HepG2 (cell line): ENCODE measurements at regions not wholly inside any gene's neighbourhood (a gene's known extent, or its start where the extent isn't known, plus 50 kb on each side); places are given as distances from the start of the nearest gene placed in this dataset.

Experiments
- ARNT2 ChIP-seq: sonication (generic); formaldehyde crosslinking; IDR thresholded peaks from 2 replicates; pipeline ENCODE4 v1.8.0; 2022; ENCODE audit warnings: mild to moderate bottlenecking, low read depth, missing genetic modification reagents, moderate library complexity
- BCL6 ChIP-seq: IDR thresholded peaks from 2 replicates; pipeline ENCODE4 v1.6.1; 2016; ENCODE audit warnings: missing genetic modification reagents, missing compliant biosample characterization
- DPF2 ChIP-seq: sonication (generic); formaldehyde crosslinking; IDR thresholded peaks from 2 replicates; pipeline ENCODE4 v1.4.0; 2020; ENCODE audit warnings: mild to moderate bottlenecking, low read depth, missing genetic modification reagents, borderline replicate concordance
- GATAD1 ChIP-seq: IDR thresholded peaks from 2 replicates; pipeline ENCODE4 v1.6.1; 2016; ENCODE audit warnings: missing genetic modification reagents, missing compliant biosample characterization
- ISL2 ChIP-seq: sonication (generic); formaldehyde crosslinking; IDR thresholded peaks from 2 replicates; pipeline ENCODE4 v1.5.0; 2020; ENCODE audit warnings: missing genetic modification reagents
- LCORL ChIP-seq, 2 experiments: fragments of 450-650 bp in 1 of 2; sonication (generic) in 1 of 2; formaldehyde crosslinking in 1 of 2; IDR thresholded peaks; 2 replicates each; pipeline versions ENCODE4 v1.5.0 to v1.6.1; 2017 to 2020; ENCODE audit warnings: antibody characterized with exemption in 1 of 2, missing genetic modification reagents in 1 of 2
- MAFG ChIP-seq: sonication (generic); formaldehyde crosslinking; IDR thresholded peaks from 2 replicates; pipeline ENCODE4 v1.5.1; 2020; ENCODE audit warnings: mild to moderate bottlenecking, missing genetic modification reagents
- MEF2D ChIP-seq: sonication (generic); formaldehyde crosslinking; IDR thresholded peaks from 2 replicates; pipeline ENCODE4 v1.5.1; 2020; ENCODE audit warnings: mild to moderate bottlenecking, missing genetic modification reagents
- MIXL1 ChIP-seq: IDR thresholded peaks from 2 replicates; pipeline ENCODE4 v1.6.1; 2016
- NCOA2 ChIP-seq: sonication (generic); formaldehyde crosslinking; IDR thresholded peaks from 2 replicates; pipeline ENCODE4 v1.8.0; 2022; ENCODE audit warnings: inconsistent platforms
- NR2F1 ChIP-seq, 2 experiments: fragments of 450-650 bp in 1 of 2; formaldehyde crosslinking in 1 of 2; IDR thresholded peaks; 2 replicates each; pipeline versions ENCODE4 v1.5.0 to v1.6.1; 2016 to 2020; ENCODE audit warnings: mild to moderate bottlenecking in 1 of 2, missing compliant biosample characterization in 1 of 2, missing genetic modification reagents in 1 of 2, moderate library complexity in 1 of 2
- NR2F6 ChIP-seq, 2 experiments: IDR thresholded peaks; 2 replicates each; pipeline ENCODE4 v1.6.1; 2016; ENCODE audit warnings: antibody characterized with exemption in 1 of 2, mild to moderate bottlenecking in 1 of 2
- PHF21A ChIP-seq: sonication (generic); formaldehyde crosslinking; IDR thresholded peaks from 2 replicates; pipeline ENCODE4 v1.5.0; 2020; ENCODE audit warnings: mild to moderate bottlenecking, missing genetic modification reagents
- PPARG ChIP-seq: conservative IDR thresholded peaks from 2 replicates; pipeline ENCODE4 v1.6.1; 2016; ENCODE audit warnings: missing biosample characterization, missing genetic modification reagents
- PRMT3 ChIP-seq: sonication (generic); formaldehyde crosslinking; IDR thresholded peaks from 2 replicates; pipeline ENCODE4 v1.8.1; 2022; ENCODE audit warnings: low read depth, mild to moderate bottlenecking, moderate library complexity, missing genetic modification reagents, borderline replicate concordance
- RARA ChIP-seq: IDR thresholded peaks from 2 replicates; pipeline ENCODE4 v1.6.1; 2016; ENCODE audit warnings: missing genetic modification reagents, missing compliant biosample characterization
- SNAPC2 ChIP-seq: sonication (generic); formaldehyde crosslinking; IDR thresholded peaks from 2 replicates; pipeline ENCODE4 v1.8.1; 2022; ENCODE audit warnings: mild to moderate bottlenecking, missing genetic modification reagents
- SP1 ChIP-seq, 2 experiments: fragments of 450-650 bp in 1 of 2; sonication (generic) in 1 of 2; formaldehyde crosslinking in 1 of 2; IDR thresholded peaks; 2 replicates each; pipeline versions ENCODE4 v1.4.0 to v1.6.1; 2016 to 2020; ENCODE audit warnings: missing genetic modification reagents in 1 of 2
- TBX2 ChIP-seq: sonication (generic); formaldehyde crosslinking; IDR thresholded peaks from 2 replicates; pipeline ENCODE4 v1.5.0; 2020; ENCODE audit warnings: missing genetic modification reagents, mild to moderate bottlenecking, borderline replicate concordance
- ZNF331 ChIP-seq: sonication (generic); formaldehyde crosslinking; IDR thresholded peaks from 2 replicates; pipeline ENCODE4 v1.4.0; 2020; ENCODE audit warnings: missing genetic modification reagents
- ZNF572 ChIP-seq: sonication (generic); formaldehyde crosslinking; IDR thresholded peaks from 2 replicates; pipeline ENCODE4 v1.5.1; 2020; ENCODE audit warnings: mild to moderate bottlenecking, missing genetic modification reagents
- ZSCAN25 ChIP-seq: sonication (generic); formaldehyde crosslinking; IDR thresholded peaks from 2 replicates; pipeline ENCODE4 v1.8.0; 2022; ENCODE audit warnings: mild to moderate bottlenecking, missing genetic modification reagents
- TF ChIP-seq, protein P1 (sequence below): sonication (generic); formaldehyde crosslinking; IDR thresholded peaks from 2 replicates; pipeline ENCODE4 v1.4.0; 2020; ENCODE audit warnings: missing genetic modification reagents, mild to moderate bottlenecking, borderline replicate concordance
- TF ChIP-seq, protein P2 (sequence below): sonication (generic); formaldehyde crosslinking; IDR thresholded peaks from 2 replicates; pipeline ENCODE4 v1.4.0; 2020; ENCODE audit warnings: missing genetic modification reagents
- TF ChIP-seq, protein P3 (sequence below): IDR thresholded peaks from 2 replicates; pipeline ENCODE4 v1.6.1; 2016; ENCODE audit warnings: low read depth, borderline replicate concordance
- TF ChIP-seq, protein P4 (sequence below): IDR thresholded peaks from 2 replicates; pipeline ENCODE4 v1.6.1; 2018; ENCODE audit warnings: missing genetic modification reagents

DNA sequence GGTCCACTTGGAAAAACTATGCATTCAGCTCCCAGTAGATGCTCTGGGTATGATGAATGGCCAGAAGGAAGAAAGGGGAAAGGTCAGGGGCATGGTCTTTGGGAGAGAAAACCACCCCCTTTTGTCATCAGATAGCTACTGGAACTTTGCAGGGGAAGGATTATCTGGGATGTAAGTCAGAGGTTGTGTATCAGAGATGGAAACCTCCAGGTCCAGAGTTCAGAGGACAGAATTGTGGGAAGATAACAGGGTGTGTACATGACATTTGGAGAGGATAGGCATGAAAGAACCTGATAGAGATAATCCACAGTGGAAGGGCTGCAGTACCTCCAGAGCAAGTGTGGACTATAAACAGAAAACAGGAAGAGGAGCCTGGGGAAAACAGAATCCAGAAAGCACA, 262.7 kb downstream of the SPRY1 start (continued):
- peak; percentile 24; the same call in 1 of the 2 replicates for TF ChIP-seq ISL2 (CRISPR knock-in tag)
- peak; percentile 44; the same call in 1 of the 2 replicates for TF ChIP-seq GATAD1 (CRISPR knock-in tag)
- peak; percentile 22; the same call in 1 of the 2 replicates for TF ChIP-seq MEF2D (CRISPR knock-in tag)
- TF ChIP-seq ZNF572 (CRISPR knock-in tag), result no peak
- peak; percentile 82 for TF ChIP-seq RARA (CRISPR knock-in tag)
- TF ChIP-seq, protein P1, sequence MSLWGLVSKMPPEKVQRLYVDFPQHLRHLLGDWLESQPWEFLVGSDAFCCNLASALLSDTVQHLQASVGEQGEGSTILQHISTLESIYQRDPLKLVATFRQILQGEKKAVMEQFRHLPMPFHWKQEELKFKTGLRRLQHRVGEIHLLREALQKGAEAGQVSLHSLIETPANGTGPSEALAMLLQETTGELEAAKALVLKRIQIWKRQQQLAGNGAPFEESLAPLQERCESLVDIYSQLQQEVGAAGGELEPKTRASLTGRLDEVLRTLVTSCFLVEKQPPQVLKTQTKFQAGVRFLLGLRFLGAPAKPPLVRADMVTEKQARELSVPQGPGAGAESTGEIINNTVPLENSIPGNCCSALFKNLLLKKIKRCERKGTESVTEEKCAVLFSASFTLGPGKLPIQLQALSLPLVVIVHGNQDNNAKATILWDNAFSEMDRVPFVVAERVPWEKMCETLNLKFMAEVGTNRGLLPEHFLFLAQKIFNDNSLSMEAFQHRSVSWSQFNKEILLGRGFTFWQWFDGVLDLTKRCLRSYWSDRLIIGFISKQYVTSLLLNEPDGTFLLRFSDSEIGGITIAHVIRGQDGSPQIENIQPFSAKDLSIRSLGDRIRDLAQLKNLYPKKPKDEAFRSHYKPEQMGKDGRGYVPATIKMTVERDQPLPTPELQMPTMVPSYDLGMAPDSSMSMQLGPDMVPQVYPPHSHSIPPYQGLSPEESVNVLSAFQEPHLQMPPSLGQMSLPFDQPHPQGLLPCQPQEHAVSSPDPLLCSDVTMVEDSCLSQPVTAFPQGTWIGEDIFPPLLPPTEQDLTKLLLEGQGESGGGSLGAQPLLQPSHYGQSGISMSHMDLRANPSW (CRISPR knock-in tag), result 0 out of 2 replicates have a peak, but pooled peaks have one; percentile 61
- TF ChIP-seq NR2F1 (CRISPR knock-in tag; IDR thresholded peaks at IDR 0.05), result peak; percentile 70 to 82; a peak in 3 of 4 replicates
- TF ChIP-seq SP1 (IDR thresholded peaks at IDR 0.05), result no peak
- no peak for TF ChIP-seq SP1 (CRISPR knock-in tag; IDR thresholded peaks at IDR 0.05)
- TF ChIP-seq, protein P2, sequence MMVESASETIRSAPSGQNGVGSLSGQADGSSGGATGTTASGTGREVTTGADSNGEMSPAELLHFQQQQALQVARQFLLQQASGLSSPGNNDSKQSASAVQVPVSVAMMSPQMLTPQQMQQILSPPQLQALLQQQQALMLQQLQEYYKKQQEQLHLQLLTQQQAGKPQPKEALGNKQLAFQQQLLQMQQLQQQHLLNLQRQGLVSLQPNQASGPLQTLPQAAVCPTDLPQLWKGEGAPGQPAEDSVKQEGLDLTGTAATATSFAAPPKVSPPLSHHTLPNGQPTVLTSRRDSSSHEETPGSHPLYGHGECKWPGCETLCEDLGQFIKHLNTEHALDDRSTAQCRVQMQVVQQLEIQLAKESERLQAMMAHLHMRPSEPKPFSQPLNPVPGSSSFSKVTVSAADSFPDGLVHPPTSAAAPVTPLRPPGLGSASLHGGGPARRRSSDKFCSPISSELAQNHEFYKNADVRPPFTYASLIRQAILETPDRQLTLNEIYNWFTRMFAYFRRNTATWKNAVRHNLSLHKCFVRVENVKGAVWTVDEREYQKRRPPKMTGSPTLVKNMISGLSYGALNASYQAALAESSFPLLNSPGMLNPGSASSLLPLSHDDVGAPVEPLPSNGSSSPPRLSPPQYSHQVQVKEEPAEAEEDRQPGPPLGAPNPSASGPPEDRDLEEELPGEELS (CRISPR knock-in tag), result peak; percentile 80; the same call in 1 of the 2 replicates
- TF ChIP-seq PRMT3 (CRISPR knock-in tag), result no peak
- peak; percentile 23; the same call in 1 of the 2 replicates for TF ChIP-seq ZSCAN25 (CRISPR knock-in tag)
- TF ChIP-seq PPARG (CRISPR knock-in tag), result peak; percentile 98
- TF ChIP-seq ZNF331, result peak; percentile 79; the same call in 1 of the 2 replicates
- peak; percentile 70 for TF ChIP-seq NCOA2
- TF ChIP-seq NR2F6 (IDR thresholded peaks at IDR 0.05), result peak; percentile 92
- peak; percentile 95 for TF ChIP-seq NR2F6 (CRISPR knock-in tag; IDR thresholded peaks at IDR 0.05)
- no peak for TF ChIP-seq MAFG (CRISPR knock-in tag)
- TF ChIP-seq TBX2, result peak; percentile 80
- TF ChIP-seq, protein P3, sequence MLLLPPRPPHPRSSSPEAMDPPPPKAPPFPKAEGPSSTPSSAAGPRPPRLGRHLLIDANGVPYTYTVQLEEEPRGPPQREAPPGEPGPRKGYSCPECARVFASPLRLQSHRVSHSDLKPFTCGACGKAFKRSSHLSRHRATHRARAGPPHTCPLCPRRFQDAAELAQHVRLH (CRISPR knock-in tag), result 0 out of 2 replicates have a peak, but pooled peaks have one; percentile 51
- peak; percentile 23; the same call in 1 of the 2 replicates for TF ChIP-seq SNAPC2 (CRISPR knock-in tag)
- TF ChIP-seq, protein P4, sequence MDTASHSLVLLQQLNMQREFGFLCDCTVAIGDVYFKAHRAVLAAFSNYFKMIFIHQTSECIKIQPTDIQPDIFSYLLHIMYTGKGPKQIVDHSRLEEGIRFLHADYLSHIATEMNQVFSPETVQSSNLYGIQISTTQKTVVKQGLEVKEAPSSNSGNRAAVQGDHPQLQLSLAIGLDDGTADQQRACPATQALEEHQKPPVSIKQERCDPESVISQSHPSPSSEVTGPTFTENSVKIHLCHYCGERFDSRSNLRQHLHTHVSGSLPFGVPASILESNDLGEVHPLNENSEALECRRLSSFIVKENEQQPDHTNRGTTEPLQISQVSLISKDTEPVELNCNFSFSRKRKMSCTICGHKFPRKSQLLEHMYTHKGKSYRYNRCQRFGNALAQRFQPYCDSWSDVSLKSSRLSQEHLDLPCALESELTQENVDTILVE, result no peak
- TF ChIP-seq BCL6 (CRISPR knock-in tag), result peak; percentile 93
- TF ChIP-seq DPF2 (CRISPR knock-in tag), result 0 out of 2 replicates have a peak, but pooled peaks have one; percentile 22
- TF ChIP-seq PHF21A, result peak; percentile 62; the same call in 1 of the 2 replicates
- TF ChIP-seq ARNT2, result no peak
- no peak for TF ChIP-seq LCORL (IDR thresholded peaks at IDR 0.05)
- peak; percentile 80 for TF ChIP-seq LCORL (CRISPR knock-in tag; IDR thresholded peaks at IDR 0.05)
- TF ChIP-seq MIXL1, result peak; percentile 76
